NB4 (cell line): ENCODE measurements at regions not wholly inside any gene's neighbourhood (a gene's known extent, or its start where the extent isn't known, plus 50 kb on each side); places are given as distances from the start of the nearest gene placed in this dataset.

Experiments
- DNase-seq: peaks from one replicate; pipeline ENCODE4 v3.0.0; 2010; ENCODE audit warnings: low read depth
- H3K4me3 ChIP-seq: one replicate; pipeline ENCODE4 v1.5.1; 2011; ENCODE audit warnings: mild to moderate bottlenecking, low read depth, low read length, moderate library complexity
- CTCF ChIP-seq: IDR thresholded peaks from one replicate; pipeline ENCODE4 v1.5.1; 2012; ENCODE audit warnings: low read depth, low read length
- MYC ChIP-seq: IDR thresholded peaks from 2 replicates; pipeline ENCODE4 v1.6.1; 2011; ENCODE audit warnings: low read depth, low read length
- POLR2A ChIP-seq: IDR thresholded peaks from 2 replicates; pipeline ENCODE4 v1.6.1; 2011; ENCODE audit warnings: mild to moderate bottlenecking; ENCODE audit not compliant: insufficient read length; ENCODE audit errors: extremely low read depth
- TF ChIP-seq, protein P1 (sequence below): IDR thresholded peaks from 2 replicates; pipeline ENCODE4 v1.6.1; 2011; ENCODE audit warnings: low read depth, low read length

GRCh38 chr4:136731025-136731424 lies 801.3 kb downstream of the PCDH18 start:
- no peak for TF ChIP-seq MYC
- no peak for TF ChIP-seq POLR2A
- no peak for DNase-seq
- no peak overlapping the region for H3K4me3 ChIP-seq

GRCh38 chr4:136725286-136726081 lies 806.8 kb downstream of the PCDH18 start:
- no peak overlapping the region for H3K4me3 ChIP-seq
- DNase-seq, result no peak
- no peak for TF ChIP-seq CTCF
- TF ChIP-seq POLR2A, result no peak
- TF ChIP-seq, protein P1, sequence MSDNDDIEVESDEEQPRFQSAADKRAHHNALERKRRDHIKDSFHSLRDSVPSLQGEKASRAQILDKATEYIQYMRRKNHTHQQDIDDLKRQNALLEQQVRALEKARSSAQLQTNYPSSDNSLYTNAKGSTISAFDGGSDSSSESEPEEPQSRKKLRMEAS, result no peak
- no peak for TF ChIP-seq MYC

- DNase-seq, result no peak
- TF ChIP-seq, protein P1, result no peak
- TF ChIP-seq POLR2A (no peak), MYC (no peak), CTCF (no peak)
- no peak overlapping the region for H3K4me3 ChIP-seq
These were observed 819.2 kb downstream of the PCDH18 start for GRCh38 chr4:136713140-136713539.

DNA sequence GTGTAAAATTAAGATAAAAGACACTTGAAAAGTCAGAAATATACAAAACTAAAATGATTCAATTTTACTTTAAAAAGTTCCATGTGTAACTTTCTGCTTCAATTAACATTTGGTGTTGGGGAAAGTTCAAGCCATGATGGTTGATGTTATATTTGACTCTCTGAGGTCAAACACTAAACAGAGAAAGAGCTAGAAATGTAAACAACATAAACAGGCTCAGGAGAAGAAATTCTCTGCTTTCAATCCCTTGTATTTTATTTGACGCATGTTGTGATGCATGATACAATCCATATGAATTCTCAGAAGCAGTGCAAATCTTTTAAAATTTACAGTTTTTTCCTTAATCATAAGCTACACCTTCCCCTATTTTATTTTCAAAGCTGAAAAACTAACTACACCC lies 822.4 kb downstream of the PCDH18 start:
- DNase-seq, result no peak
- no peak overlapping the region for H3K4me3 ChIP-seq
- TF ChIP-seq MYC (no peak), CTCF (no peak), POLR2A (no peak)
- TF ChIP-seq, protein P1, result no peak

DNA sequence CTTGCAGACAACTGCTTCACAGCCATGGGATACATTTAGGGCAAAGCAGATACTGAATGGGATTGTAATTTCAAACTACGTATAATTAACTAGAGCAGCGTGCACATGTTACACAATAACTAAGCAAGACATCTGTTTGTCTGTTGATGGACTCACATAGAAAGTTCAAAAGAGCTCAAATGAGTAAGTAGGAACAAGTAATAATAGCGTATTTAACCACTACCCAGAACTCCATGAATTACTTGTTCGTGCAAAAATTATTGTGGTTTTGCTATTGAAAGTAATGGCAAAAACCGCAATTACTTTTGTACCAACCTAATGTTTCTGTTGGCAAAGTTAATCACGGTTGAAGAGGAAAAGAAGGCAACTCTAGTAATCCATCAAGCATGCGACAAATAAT lies 825.4 kb downstream of the PCDH18 start:
- no peak for DNase-seq
- no peak overlapping the region for H3K4me3 ChIP-seq
- TF ChIP-seq, protein P1, result no peak
- TF ChIP-seq POLR2A (no peak), MYC (no peak), CTCF (no peak)

DNA sequence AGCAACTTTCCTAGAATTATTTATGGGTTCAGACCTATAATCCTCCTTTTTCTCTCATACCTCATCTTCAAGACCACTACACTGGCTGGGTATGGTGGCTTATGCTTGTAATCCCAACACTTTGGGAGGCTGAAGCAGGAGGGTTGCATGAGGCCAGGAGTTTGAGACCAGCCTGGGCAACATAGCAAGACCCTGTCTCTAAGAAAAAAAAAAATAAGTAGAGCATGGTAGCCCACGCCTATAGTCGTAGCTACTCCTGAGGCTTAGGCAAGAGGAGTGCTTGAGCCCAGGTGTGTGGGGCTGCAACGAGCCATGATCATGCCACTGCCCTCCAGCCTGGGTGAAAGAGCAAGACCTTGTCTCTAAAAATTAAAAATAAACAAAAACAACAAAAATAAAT lies 832.4 kb downstream of the PCDH18 start:
- H3K4me3 ChIP-seq, result no peak overlapping the region
- no peak for DNase-seq
- TF ChIP-seq POLR2A (no peak), CTCF (no peak), MYC (no peak)
- TF ChIP-seq, protein P1, result no peak
